Naive thymus-derived CD8-positive, alpha-beta T cell (primary cell): ENCODE measurements at regions not wholly inside any gene's neighbourhood (a gene's known extent, or its start where the extent isn't known, plus 50 kb on each side); places are given as distances from the start of the nearest gene placed in this dataset.

Experiments
- ATAC-seq, 2 donors: fragments of 150-1000 bp; cut with Tn5 transposase in 1 of 2; sonication (Bioruptor Pico), chemical (Tn5 transposase) in 1 of 2; 1 replicate in 1 of 2; 2 replicates in 1 of 2; pipeline ENCODE4 v1.10.0; 2021; ENCODE audit warnings: mild to moderate bottlenecking in 2 of 2, moderate library complexity in 2 of 2
- POLR2A ChIA-PET: fragments of 350-600 bp; sonication (Branson Sonifier 250); formaldehyde crosslinking; loops from one replicate; lab custom pipeline; 2021; ENCODE audit warnings: antibody characterized with exemption; lab: Charles Lee
- DNase-seq, 10 donors: peaks; one replicate each; pipeline versions ENCODE4 v3.0.0 to v3.0.0-alpha.2; 2020 to 2022
- H3K27ac Mint-ChIP-seq, 10 donors: one replicate each; pipeline ENCODE4 v1.8.0; 2020 to 2022; ENCODE audit warnings: mild to moderate bottlenecking in 10 of 10, mixed read lengths in 10 of 10, moderate library complexity in 4 of 10, inconsistent platforms in 1 of 10
- H3K27me3 Mint-ChIP-seq, 5 donors: one replicate each; pipeline ENCODE4 v1.8.0; 2021 to 2022; ENCODE audit warnings: mixed read lengths in 5 of 5
- H3K36me3 Mint-ChIP-seq, 3 donors: one replicate each; pipeline ENCODE4 v1.8.0; 2020 to 2022; ENCODE audit warnings: mixed read lengths in 3 of 3, mild to moderate bottlenecking in 2 of 3, inconsistent platforms in 1 of 3
- H3K4me1 Mint-ChIP-seq, 4 donors: one replicate each; pipeline ENCODE4 v1.8.0; 2021 to 2022; ENCODE audit warnings: mixed read lengths in 4 of 4
- H3K4me3 Mint-ChIP-seq, 10 donors: one replicate each; pipeline ENCODE4 v1.8.0; 2020 to 2022; ENCODE audit warnings: mild to moderate bottlenecking in 10 of 10, mixed read lengths in 10 of 10, moderate library complexity in 6 of 10, inconsistent platforms in 1 of 10
- H3K9me3 Mint-ChIP-seq, 9 donors: one replicate each; pipeline ENCODE4 v1.8.0; 2020 to 2022; ENCODE audit warnings: mixed read lengths in 9 of 9, mild to moderate bottlenecking in 3 of 9, inconsistent platforms in 1 of 9, moderate library complexity in 1 of 9

GRCh38 chr2:46828135-46828438 is 87.5 kb downstream of the MCFD2 start:
- Mint-ChIP-seq H3K36me3 (peaks cover 0 to 3% (median 0%) of the 10 kb centered on the region in 3 donors), H3K9me3 (peaks cover 0 to 13% (median 3%) of the 10 kb centered on the region in 9 donors), H3K4me1 (no peaks in the 10 kb centered on the region), H3K4me3 (no peak overlapping the region), H3K27ac (no peak overlapping the region), H3K27me3 (peaks cover 0 to 20% (median 9%) of the 10 kb centered on the region in 5 donors)
- ATAC-seq (no peak), DNase-seq (no peak)
- POLR2A ChIA-PET, result no interaction called here

- DNase-seq, result no peak
- POLR2A ChIA-PET, result no interaction called here
- H3K9me3 Mint-ChIP-seq, result peaks cover 0 to 13% (median 3%) of the 10 kb centered on the region in 9 donors
- H3K4me3 Mint-ChIP-seq, result no peak overlapping the region
- ATAC-seq, result no peak
- H3K27me3 Mint-ChIP-seq, result peaks cover 0 to 20% (median 9%) of the 10 kb centered on the region in 5 donors
- peaks cover 0 to 3% (median 0%) of the 10 kb centered on the region in 3 donors for H3K36me3 Mint-ChIP-seq
- H3K27ac Mint-ChIP-seq, result no peak overlapping the region
- H3K4me1 Mint-ChIP-seq, result no peaks in the 10 kb centered on the region
Measured at GRCh38 chr2:46827274-46828134, 88.1 kb downstream of the MCFD2 start.

GRCh38 chr2:46826569-46827245 is 88.9 kb downstream of the MCFD2 start:
- POLR2A ChIA-PET, result no interaction called here
- peaks cover 0 to 13% (median 3%) of the 10 kb centered on the region in 9 donors for H3K9me3 Mint-ChIP-seq
- H3K36me3 Mint-ChIP-seq, result peaks cover 0 to 3% (median 0%) of the 10 kb centered on the region in 3 donors
- H3K4me3 Mint-ChIP-seq, result no peak overlapping the region
- H3K27ac Mint-ChIP-seq, result no peak overlapping the region
- DNase-seq (no peak), ATAC-seq (no peak)
- H3K27me3 Mint-ChIP-seq, result peaks cover 0 to 20% (median 8%) of the 10 kb centered on the region in 5 donors
- no peaks in the 10 kb centered on the region for H3K4me1 Mint-ChIP-seq

- ATAC-seq, result no peak
- POLR2A ChIA-PET, result no interaction called here
- no peak overlapping the region for H3K4me3 Mint-ChIP-seq
- DNase-seq, result no peak
- no peak overlapping the region for H3K27ac Mint-ChIP-seq
- H3K27me3 Mint-ChIP-seq, result peaks cover 0 to 20% (median 8%) of the 10 kb centered on the region in 5 donors
- peaks cover 0 to 3% (median 0%) of the 10 kb centered on the region in 3 donors for H3K36me3 Mint-ChIP-seq
- no peaks in the 10 kb centered on the region for H3K4me1 Mint-ChIP-seq
- peaks cover 0 to 13% (median 3%) of the 10 kb centered on the region in 9 donors for H3K9me3 Mint-ChIP-seq
Measured at GRCh38 chr2:46825939-46826568, 89.6 kb downstream of the MCFD2 start.

- Mint-ChIP-seq H3K4me1 (no peaks in the 10 kb centered on the region), H3K4me3 (no peak overlapping the region), H3K9me3 (peaks cover 0 to 9% (median 1%) of the 10 kb centered on the region in 9 donors), H3K27ac (no peak overlapping the region), H3K27me3 (peaks cover 0 to 20% (median 8%) of the 10 kb centered on the region in 5 donors), H3K36me3 (peaks cover 0 to 3% (median 0%) of the 10 kb centered on the region in 3 donors)
- ATAC-seq (no peak), DNase-seq (no peak)
- POLR2A ChIA-PET, result no interaction called here
Measured at GRCh38 chr2:46825231-46825938, 90.2 kb downstream of the MCFD2 start.

GRCh38 chr2:46824611-46825010 is 91.0 kb downstream of the MCFD2 start:
- peaks cover 0 to 2% (median 0%) of the 10 kb centered on the region in 9 donors for H3K9me3 Mint-ChIP-seq
- no peaks in the 10 kb centered on the region for H3K36me3 Mint-ChIP-seq
- no peak overlapping the region for H3K27ac Mint-ChIP-seq
- H3K4me1 Mint-ChIP-seq, result no peaks in the 10 kb centered on the region
- no peak overlapping the region for H3K4me3 Mint-ChIP-seq
- ATAC-seq (no peak), DNase-seq (no peak)
- H3K27me3 Mint-ChIP-seq, result peaks cover 0 to 20% (median 8%) of the 10 kb centered on the region in 5 donors
- POLR2A ChIA-PET, result no interaction called here

GRCh38 chr2:46821600-46821999 is 94.0 kb downstream of the MCFD2 start:
- DNase-seq, result no peak
- H3K4me3 Mint-ChIP-seq, result no peak overlapping the region
- no peak for ATAC-seq
- peaks cover 0 to 3% (median 0%) of the 10 kb centered on the region in 5 donors for H3K27me3 Mint-ChIP-seq
- H3K4me1 Mint-ChIP-seq, result no peaks in the 10 kb centered on the region
- no peaks in the 10 kb centered on the region for H3K36me3 Mint-ChIP-seq
- POLR2A ChIA-PET, result no interaction called here
- H3K27ac Mint-ChIP-seq, result no peak overlapping the region
- no peaks in the 10 kb centered on the region for H3K9me3 Mint-ChIP-seq

GRCh38 chr2:46818819-46819218 is 96.8 kb downstream of the MCFD2 start:
- POLR2A ChIA-PET, result interaction anchor here (0.6 kb wide), 1 partner anchor 45 kb away, joined by 3 read pairs; no protein-coding TSS in a partner anchor
- no peak overlapping the region for H3K27ac Mint-ChIP-seq

GRCh38 chr2:46818141-46818621 is 97.4 kb downstream of the MCFD2 start:
- Mint-ChIP-seq H3K36me3 (no peaks in the 10 kb centered on the region), H3K27ac (no peak overlapping the region), H3K4me1 (no peaks in the 10 kb centered on the region), H3K27me3 (peaks cover 0 to 8% (median 2%) of the 10 kb centered on the region in 5 donors), H3K4me3 (no peak overlapping the region), H3K9me3 (no peaks in the 10 kb centered on the region)
- DNase-seq (no peak), ATAC-seq (no peak)
- POLR2A ChIA-PET, result no interaction called here

More at GRCh38 chr2:46818819-46819218, 96.8 kb downstream of the MCFD2 start:
- no peak overlapping the region for H3K4me3 Mint-ChIP-seq
- H3K36me3 Mint-ChIP-seq, result no peaks in the 10 kb centered on the region
- no peaks in the 10 kb centered on the region for H3K4me1 Mint-ChIP-seq
- no peaks in the 10 kb centered on the region for H3K9me3 Mint-ChIP-seq
- peaks cover 0 to 8% (median 2%) of the 10 kb centered on the region in 5 donors for H3K27me3 Mint-ChIP-seq
- DNase-seq, result no peak
- ATAC-seq, result no peak

GRCh38 chr2:46816846-46817726 is 98.5 kb downstream of the MCFD2 start:
- POLR2A ChIA-PET, result interaction anchor here (0.6 kb wide), 1 partner anchor 54 kb away, joined by 4 read pairs; no protein-coding TSS in a partner anchor
- ATAC-seq (no peak), DNase-seq (no peak)
- Mint-ChIP-seq H3K36me3 (no peaks in the 10 kb centered on the region), H3K9me3 (no peaks in the 10 kb centered on the region), H3K4me3 (no peak overlapping the region), H3K4me1 (no peaks in the 10 kb centered on the region), H3K27me3 (peaks cover 0 to 10% (median 9%) of the 10 kb centered on the region in 5 donors), H3K27ac (no peak overlapping the region)

- peak in 1 of 10 donors; percentile 1 for DNase-seq
- no peak overlapping the region for H3K27ac Mint-ChIP-seq
- peaks cover 2 to 13% (median 9%) of the 10 kb centered on the region in 5 donors for H3K27me3 Mint-ChIP-seq
- POLR2A ChIA-PET, result no interaction called here
- ATAC-seq, result no peak
- H3K9me3 Mint-ChIP-seq, result no peaks in the 10 kb centered on the region
- H3K36me3 Mint-ChIP-seq, result no peaks in the 10 kb centered on the region
- H3K4me1 Mint-ChIP-seq, result no peaks in the 10 kb centered on the region
- no peak overlapping the region for H3K4me3 Mint-ChIP-seq
Measured at GRCh38 chr2:46816151-46816845, 99.3 kb downstream of the MCFD2 start.
